ENCODE measurements at regions not wholly inside any gene's neighbourhood (a gene's known extent, or its start where the extent isn't known, plus 50 kb on each side); places are given as distances from the start of the nearest gene placed in this dataset.

GRCh38 chr6:108751851-108752732 is 96.1 kb upstream of the ARMC2 start:
- no peaks in the 10 kb centered on the region for H3K36me3 ChIP-seq
- DNase-seq: no peak
- 64 to 68% methylated on average over 5 of the region's 5 CpGs for WGBS, 2 donors
- H3K27me3 ChIP-seq: no peaks in the 10 kb centered on the region
- H3K27ac ChIP-seq: no peak overlapping the region
- H3K4me3 ChIP-seq (replicated peaks in 1 of 3): no peak overlapping the region
- H3K9me3 ChIP-seq: no peaks in the 10 kb centered on the region
- TF ChIP-seq CTCF (IDR thresholded peaks at IDR 0.05) (no peak), POLR2A (IDR thresholded peaks at IDR 0.05) (no peak)
- intact Hi-C loops (cut with DNase I): no loop called here
- no peaks in the 10 kb centered on the region for H3K4me1 ChIP-seq

- no peak for DNase-seq
- Histone ChIP-seq H3K9me3 (no peaks in the 10 kb centered on the region), H3K27ac (no peak overlapping the region), H3K27me3 (no peaks in the 10 kb centered on the region), H3K4me3 (replicated peaks in 1 of 3) (no peak overlapping the region), H3K4me1 (no peaks in the 10 kb centered on the region), H3K36me3 (no peaks in the 10 kb centered on the region)
- TF ChIP-seq POLR2A (IDR thresholded peaks at IDR 0.05) (no peak), CTCF (IDR thresholded peaks at IDR 0.05) (no peak)
- WGBS, 2 donors: 92 to 94% methylated on average over 9 of the region's 9 CpGs
- intact Hi-C loops (cut with DNase I): no loop called here
Observed at GRCh38 chr6:108752733-108753590, 95.3 kb upstream of the ARMC2 start.

GRCh38 chr6:108755257-108756240 is 92.7 kb upstream of the ARMC2 start:
- H3K4me3 ChIP-seq (replicated peaks in 1 of 3): no peak overlapping the region
- no peaks in the 10 kb centered on the region for H3K9me3 ChIP-seq
- WGBS, 2 donors: 76 to 83% methylated on average over 3 of the region's 3 CpGs
- intact Hi-C loops (cut with DNase I): no loop called here
- no peaks in the 10 kb centered on the region for H3K4me1 ChIP-seq
- DNase-seq: no peak
- H3K36me3 ChIP-seq: no peaks in the 10 kb centered on the region
- TF ChIP-seq CTCF (IDR thresholded peaks at IDR 0.05) (no peak), POLR2A (IDR thresholded peaks at IDR 0.05) (no peak)
- H3K27me3 ChIP-seq: no peaks in the 10 kb centered on the region
- no peak overlapping the region for H3K27ac ChIP-seq

GRCh38 chr6:108757357-108757756 is 90.9 kb upstream of the ARMC2 start:
- 100% methylated on average over 1 of the region's 1 CpG for WGBS, 2 donors
- no peak for DNase-seq
- H3K9me3 ChIP-seq: no peaks in the 10 kb centered on the region
- no peaks in the 10 kb centered on the region for H3K4me1 ChIP-seq
- no peak overlapping the region for H3K27ac ChIP-seq
- no peaks in the 10 kb centered on the region for H3K27me3 ChIP-seq
- H3K4me3 ChIP-seq (replicated peaks in 1 of 3): no peak overlapping the region
- intact Hi-C loops (cut with DNase I): no loop called here
- no peaks in the 10 kb centered on the region for H3K36me3 ChIP-seq
- no peak for TF ChIP-seq POLR2A (IDR thresholded peaks at IDR 0.05)
- TF ChIP-seq CTCF (IDR thresholded peaks at IDR 0.05): no peak

All from thyroid gland (tissue), 4 donors.